ENCODE measurements at regions not wholly inside any gene's neighbourhood (a gene's known extent, or its start where the extent isn't known, plus 50 kb on each side); places are given as distances from the start of the nearest gene placed in this dataset.

- Histone ChIP-seq H3K79me2 (ENCODE audit: insufficient read depth) (no peaks in the 10 kb centered on the region), H3K27ac (ENCODE audit: low read depth in 2 of 2, low read length in 1 of 2) (no peak overlapping the region), H3K4me2 (no peak overlapping the region), H3K9ac (no peak overlapping the region), H2AFZ (ENCODE audit: low read depth) (no peak overlapping the region), H4K20me1 (ENCODE audit: insufficient read depth) (no peaks in the 10 kb centered on the region), H3K27me3 (ENCODE audit: insufficient read depth) (no peaks in the 10 kb centered on the region), H3K9me2 (no peaks in the 10 kb centered on the region), H3K36me3 (replicated peaks in 1 of 2; ENCODE audit: control insufficient read depth in 1 of 2, insufficient read depth in 2 of 2, low read length in 1 of 2) (no peaks in the 10 kb centered on the region), H3K9me3 (no peaks in the 10 kb centered on the region), H3F3A (replicated peaks; ENCODE audit: insufficient read depth) (no peaks in the 10 kb centered on the region), H3K4me3 (ENCODE audit: low read depth in 2 of 2, low read length in 1 of 2) (no peak overlapping the region), H3K4me1 (ENCODE audit: control insufficient read depth in 1 of 2, insufficient read depth in 2 of 2, low read depth in 1 of 2, low read length in 1 of 2) (no peaks in the 10 kb centered on the region)
- CTCF ChIA-PET = no interaction called here
- POLR2A ChIA-PET = no interaction called here
- TF ChIP-seq TEAD4 (IDR thresholded peaks at IDR 0.05; ENCODE audit: borderline replicate concordance, insufficient read depth) (no peak), GATA2 (CRISPR knock-in tag; IDR thresholded peaks at IDR 0.05) (no peak), RCOR1 (IDR thresholded peaks at IDR 0.05; ENCODE audit: low read length) (no peak), FOXM1 (IDR thresholded peaks at IDR 0.05; ENCODE audit: low read depth) (no peak), CTCF (IDR thresholded peaks at IDR 0.05) (no peak), USF1 (IDR thresholded peaks at IDR 0.05; ENCODE audit: borderline replicate concordance, low read depth) (no peak), SIN3A (IDR thresholded peaks at IDR 0.05; ENCODE audit: borderline replicate concordance, low read depth, low read length) (no peak), FOSL2 (IDR thresholded peaks at IDR 0.05; ENCODE audit: borderline replicate concordance, low read depth) (no peak)
- DNase-seq = no peak
- 8% methylated on average over 2 of the region's 2 CpGs for WGBS (ENCODE audit: low lambda C conversion rate)
These were observed 477.5 kb upstream of the MEIS1 start for GRCh38 chr2:65957454-65957853.

- Histone ChIP-seq H3K9me2 (no peaks in the 10 kb centered on the region), H3K9ac (no peak overlapping the region), H3K4me1 (ENCODE audit: control insufficient read depth in 1 of 2, insufficient read depth in 2 of 2, low read depth in 1 of 2, low read length in 1 of 2) (no peaks in the 10 kb centered on the region; a peak in 2 of 4 replicates), H3F3A (replicated peaks; ENCODE audit: insufficient read depth) (no peaks in the 10 kb centered on the region), H4K20me1 (ENCODE audit: insufficient read depth) (no peaks in the 10 kb centered on the region), H3K36me3 (replicated peaks in 1 of 2; ENCODE audit: control insufficient read depth in 1 of 2, insufficient read depth in 2 of 2, low read length in 1 of 2) (no peaks in the 10 kb centered on the region), H3K4me3 (ENCODE audit: low read depth in 2 of 2, low read length in 1 of 2) (no peak overlapping the region), H3K4me2 (no peak overlapping the region), H2AFZ (ENCODE audit: low read depth) (no peak overlapping the region), H3K9me3 (no peaks in the 10 kb centered on the region), H3K27me3 (ENCODE audit: insufficient read depth) (no peaks in the 10 kb centered on the region), H3K27ac (ENCODE audit: low read depth in 2 of 2, low read length in 1 of 2) (no peak overlapping the region), H3K79me2 (ENCODE audit: insufficient read depth) (no peaks in the 10 kb centered on the region)
- ChIA-PET POLR2A (no interaction called here), CTCF (interaction anchor here (1.5 kb wide), 1 partner anchor 10 kb away, joined by 4 read pairs; no protein-coding TSS in a partner anchor)
- TF ChIP-seq RCOR1 (IDR thresholded peaks at IDR 0.05; ENCODE audit: low read length) (no peak), USF1 (IDR thresholded peaks at IDR 0.05; ENCODE audit: borderline replicate concordance, low read depth) (no peak), RFX5 (IDR thresholded peaks at IDR 0.05; ENCODE audit: low read length) (no peak), ZBTB33 (IDR thresholded peaks at IDR 0.05; ENCODE audit: borderline replicate concordance, low read depth) (no peak), FOXJ3 (CRISPR knock-in tag; IDR thresholded peaks at IDR 0.05) (no peak), FOSL2 (IDR thresholded peaks at IDR 0.05; ENCODE audit: borderline replicate concordance, low read depth) (no peak), MAX (IDR thresholded peaks at IDR 0.05; ENCODE audit: low read depth) (no peak)
- no peak for DNase-seq
- WGBS (ENCODE audit: low lambda C conversion rate) = 73% methylated on average over 2 of the region's 2 CpGs
These were observed 479.7 kb upstream of the MEIS1 start for GRCh38 chr2:65955259-65955658.
